ENCODE measurements at regions not wholly inside any gene's neighbourhood (a gene's known extent, or its start where the extent isn't known, plus 50 kb on each side); places are given as distances from the start of the nearest gene placed in this dataset.
A peak's percentile ranks its signal among the peaks of the same experiment; 100 is the strongest.

DNA sequence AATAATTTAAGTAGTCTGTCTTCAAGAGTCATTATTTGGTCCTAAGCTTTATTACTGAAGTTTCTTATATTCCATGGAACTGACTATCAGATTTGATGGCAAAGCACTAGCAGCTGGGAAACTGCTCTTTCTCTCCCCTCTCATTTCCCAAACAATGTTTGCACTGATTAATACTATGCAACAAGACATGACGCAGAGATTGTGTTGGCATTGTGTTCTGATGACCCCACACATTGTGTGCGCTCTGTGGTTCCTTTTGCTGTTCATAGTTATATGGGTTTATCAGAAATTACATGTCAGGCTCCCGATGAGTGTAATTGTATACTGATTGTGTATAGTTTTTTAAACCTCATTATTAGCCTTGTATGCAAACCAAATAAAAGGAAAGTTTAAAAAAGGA, 331.6 kb upstream of the FANCL start (continued):
- TF ChIP-seq SUPT20H (IDR thresholded peaks at IDR 0.05; ENCODE audit: borderline replicate concordance, control insufficient read depth, low read depth, low read length) = no peak
- TF ChIP-seq MYC (IDR thresholded peaks at IDR 0.05; ENCODE audit: insufficient read depth, insufficient read length, insufficient replicate concordance, low read length, severe bottlenecking) = no peak
- TF ChIP-seq, protein P1, sequence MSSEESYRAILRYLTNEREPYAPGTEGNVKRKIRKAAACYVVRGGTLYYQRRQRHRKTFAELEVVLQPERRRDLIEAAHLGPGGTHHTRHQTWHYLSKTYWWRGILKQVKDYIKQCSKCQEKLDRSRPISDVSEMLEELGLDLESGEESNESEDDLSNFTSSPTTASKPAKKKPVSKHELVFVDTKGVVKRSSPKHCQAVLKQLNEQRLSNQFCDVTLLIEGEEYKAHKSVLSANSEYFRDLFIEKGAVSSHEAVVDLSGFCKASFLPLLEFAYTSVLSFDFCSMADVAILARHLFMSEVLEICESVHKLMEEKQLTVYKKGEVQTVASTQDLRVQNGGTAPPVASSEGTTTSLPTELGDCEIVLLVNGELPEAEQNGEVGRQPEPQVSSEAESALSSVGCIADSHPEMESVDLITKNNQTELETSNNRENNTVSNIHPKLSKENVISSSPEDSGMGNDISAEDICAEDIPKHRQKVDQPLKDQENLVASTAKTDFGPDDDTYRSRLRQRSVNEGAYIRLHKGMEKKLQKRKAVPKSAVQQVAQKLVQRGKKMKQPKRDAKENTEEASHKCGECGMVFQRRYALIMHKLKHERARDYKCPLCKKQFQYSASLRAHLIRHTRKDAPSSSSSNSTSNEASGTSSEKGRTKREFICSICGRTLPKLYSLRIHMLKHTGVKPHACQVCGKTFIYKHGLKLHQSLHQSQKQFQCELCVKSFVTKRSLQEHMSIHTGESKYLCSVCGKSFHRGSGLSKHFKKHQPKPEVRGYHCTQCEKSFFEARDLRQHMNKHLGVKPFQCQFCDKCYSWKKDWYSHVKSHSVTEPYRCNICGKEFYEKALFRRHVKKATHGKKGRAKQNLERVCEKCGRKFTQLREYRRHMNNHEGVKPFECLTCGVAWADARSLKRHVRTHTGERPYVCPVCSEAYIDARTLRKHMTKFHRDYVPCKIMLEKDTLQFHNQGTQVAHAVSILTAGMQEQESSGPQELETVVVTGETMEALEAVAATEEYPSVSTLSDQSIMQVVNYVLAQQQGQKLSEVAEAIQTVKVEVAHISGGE (CRISPR knock-in tag; IDR thresholded peaks at IDR 0.05) = no peak
- TF ChIP-seq CHD4 (IDR thresholded peaks at IDR 0.05) = no peak
- TF ChIP-seq, protein P2, sequence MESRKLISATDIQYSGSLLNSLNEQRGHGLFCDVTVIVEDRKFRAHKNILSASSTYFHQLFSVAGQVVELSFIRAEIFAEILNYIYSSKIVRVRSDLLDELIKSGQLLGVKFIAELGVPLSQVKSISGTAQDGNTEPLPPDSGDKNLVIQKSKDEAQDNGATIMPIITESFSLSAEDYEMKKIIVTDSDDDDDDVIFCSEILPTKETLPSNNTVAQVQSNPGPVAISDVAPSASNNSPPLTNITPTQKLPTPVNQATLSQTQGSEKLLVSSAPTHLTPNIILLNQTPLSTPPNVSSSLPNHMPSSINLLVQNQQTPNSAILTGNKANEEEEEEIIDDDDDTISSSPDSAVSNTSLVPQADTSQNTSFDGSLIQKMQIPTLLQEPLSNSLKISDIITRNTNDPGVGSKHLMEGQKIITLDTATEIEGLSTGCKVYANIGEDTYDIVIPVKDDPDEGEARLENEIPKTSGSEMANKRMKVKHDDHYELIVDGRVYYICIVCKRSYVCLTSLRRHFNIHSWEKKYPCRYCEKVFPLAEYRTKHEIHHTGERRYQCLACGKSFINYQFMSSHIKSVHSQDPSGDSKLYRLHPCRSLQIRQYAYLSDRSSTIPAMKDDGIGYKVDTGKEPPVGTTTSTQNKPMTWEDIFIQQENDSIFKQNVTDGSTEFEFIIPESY (IDR thresholded peaks at IDR 0.05) = no peak

DNA sequence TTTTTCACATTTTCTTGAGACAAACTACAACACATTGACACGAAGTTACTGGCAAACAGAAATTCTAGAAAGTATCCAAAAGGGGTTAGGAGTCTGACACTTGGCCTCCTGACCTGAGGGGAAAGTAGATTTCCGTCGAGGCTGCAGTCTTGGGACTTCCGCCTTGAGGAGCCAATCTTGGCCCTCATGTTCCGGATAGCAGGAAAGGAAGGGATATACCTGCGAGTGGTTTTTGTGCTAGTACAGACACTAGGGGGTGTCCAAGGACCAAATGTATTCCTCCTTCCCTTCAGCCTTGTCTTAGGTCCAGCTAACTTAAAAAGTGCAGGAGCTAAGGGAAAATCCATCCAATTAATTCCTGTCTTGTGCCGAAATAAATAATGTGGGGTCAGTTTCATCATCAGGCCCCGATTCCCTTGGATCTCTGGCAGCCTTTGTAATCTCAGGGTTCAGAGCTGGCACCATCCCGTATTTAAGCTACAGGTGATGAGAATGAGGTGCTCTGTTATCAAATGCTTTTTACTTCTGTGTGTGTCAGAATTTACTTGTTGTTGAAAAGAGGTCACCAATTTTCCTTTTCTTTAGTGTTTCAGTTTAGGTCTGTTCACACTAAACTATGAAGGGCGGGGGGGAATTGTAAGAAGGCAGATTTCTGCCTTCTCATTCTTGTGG, 330.2 kb upstream of the FANCL start:
- Histone ChIP-seq H3K27ac (ENCODE audit: control insufficient read depth, insufficient read depth) (no peak overlapping the region), H3K36me3 (ENCODE audit: control insufficient read depth in 2 of 2, insufficient read depth in 2 of 2, low read length in 1 of 2) (no peaks in the 10 kb centered on the region), H3K4me1 (ENCODE audit: control insufficient read depth, insufficient read depth, low read length) (no peaks in the 10 kb centered on the region), H3K79me2 (ENCODE audit: control insufficient read depth, insufficient read depth, low read length) (no peaks in the 10 kb centered on the region), H2AFZ (ENCODE audit: control insufficient read depth, low read depth, low read length) (peak overlapping the region; percentile 77), H3K9ac (ENCODE audit: control insufficient read depth, insufficient read depth, low read length) (no peak overlapping the region), H3K4me2 (ENCODE audit: control insufficient read depth, insufficient read depth) (no peak overlapping the region), H3K27me3 (replicated peaks in 1 of 2; ENCODE audit: control insufficient read depth in 2 of 2, insufficient read depth in 2 of 2, low read length in 1 of 2) (no peaks in the 10 kb centered on the region), H3K9me3 (replicated peaks; ENCODE audit: control insufficient read depth, insufficient read depth, low read length) (no peaks in the 10 kb centered on the region), H4K20me1 (ENCODE audit: control insufficient read depth, insufficient read depth) (no peaks in the 10 kb centered on the region), H3K4me3 (no peak overlapping the region)
- ChIA-PET POLR2A (no interaction called here), RAD21 (ENCODE audit: unreplicated experiment) (interaction anchor here (0.9 to 1.7 kb wide), 2 partner anchors 301 to 666 kb away, joined by 6 read pairs; no protein-coding TSS in a partner anchor), CTCF (interaction anchor here (0.7 to 1.5 kb wide), 12 partner anchors 9 to 1013 kb away, joined by 3 to 6 read pairs (median 3); no protein-coding TSS in a partner anchor), SMC1A (ENCODE audit: uncharacterized antibody, unreplicated experiment) (interaction anchor here (1.1 to 1.2 kb wide), 4 partner anchors 109 to 666 kb away, joined by 3 to 4 read pairs (median 4); no protein-coding TSS in a partner anchor)
- ATAC-seq (peak; percentile 95), FAIRE-seq (peak; percentile 92), DNase-seq (ENCODE audit: low read depth, low spot score) (peak; percentile 7)
- intact Hi-C loops (cut with micrococcal nuclease; ENCODE audit: unreplicated experiment) = loop anchor here (5.0 kb wide), 1 partner anchor 306 kb away; no protein-coding TSS in a partner anchor
- in situ Hi-C loops (cut with MboI) = no loop called here
- WGBS (ENCODE audit: insufficient coverage, insufficient replicate concordance, low lambda C conversion rate, missing lambda C conversion rate) = 20% methylated on average over 10 of the region's 10 CpGs
- BruUV-seq (replicated peaks) = no TSS peak
- TF ChIP-seq, protein P3, sequence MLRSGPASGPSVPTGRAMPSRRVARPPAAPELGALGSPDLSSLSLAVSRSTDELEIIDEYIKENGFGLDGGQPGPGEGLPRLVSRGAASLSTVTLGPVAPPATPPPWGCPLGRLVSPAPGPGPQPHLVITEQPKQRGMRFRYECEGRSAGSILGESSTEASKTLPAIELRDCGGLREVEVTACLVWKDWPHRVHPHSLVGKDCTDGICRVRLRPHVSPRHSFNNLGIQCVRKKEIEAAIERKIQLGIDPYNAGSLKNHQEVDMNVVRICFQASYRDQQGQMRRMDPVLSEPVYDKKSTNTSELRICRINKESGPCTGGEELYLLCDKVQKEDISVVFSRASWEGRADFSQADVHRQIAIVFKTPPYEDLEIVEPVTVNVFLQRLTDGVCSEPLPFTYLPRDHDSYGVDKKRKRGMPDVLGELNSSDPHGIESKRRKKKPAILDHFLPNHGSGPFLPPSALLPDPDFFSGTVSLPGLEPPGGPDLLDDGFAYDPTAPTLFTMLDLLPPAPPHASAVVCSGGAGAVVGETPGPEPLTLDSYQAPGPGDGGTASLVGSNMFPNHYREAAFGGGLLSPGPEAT (IDR thresholded peaks at IDR 0.05; ENCODE audit: low read depth) = no peak
- TF ChIP-seq, protein P4, sequence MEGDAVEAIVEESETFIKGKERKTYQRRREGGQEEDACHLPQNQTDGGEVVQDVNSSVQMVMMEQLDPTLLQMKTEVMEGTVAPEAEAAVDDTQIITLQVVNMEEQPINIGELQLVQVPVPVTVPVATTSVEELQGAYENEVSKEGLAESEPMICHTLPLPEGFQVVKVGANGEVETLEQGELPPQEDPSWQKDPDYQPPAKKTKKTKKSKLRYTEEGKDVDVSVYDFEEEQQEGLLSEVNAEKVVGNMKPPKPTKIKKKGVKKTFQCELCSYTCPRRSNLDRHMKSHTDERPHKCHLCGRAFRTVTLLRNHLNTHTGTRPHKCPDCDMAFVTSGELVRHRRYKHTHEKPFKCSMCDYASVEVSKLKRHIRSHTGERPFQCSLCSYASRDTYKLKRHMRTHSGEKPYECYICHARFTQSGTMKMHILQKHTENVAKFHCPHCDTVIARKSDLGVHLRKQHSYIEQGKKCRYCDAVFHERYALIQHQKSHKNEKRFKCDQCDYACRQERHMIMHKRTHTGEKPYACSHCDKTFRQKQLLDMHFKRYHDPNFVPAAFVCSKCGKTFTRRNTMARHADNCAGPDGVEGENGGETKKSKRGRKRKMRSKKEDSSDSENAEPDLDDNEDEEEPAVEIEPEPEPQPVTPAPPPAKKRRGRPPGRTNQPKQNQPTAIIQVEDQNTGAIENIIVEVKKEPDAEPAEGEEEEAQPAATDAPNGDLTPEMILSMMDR (IDR thresholded peaks at IDR 0.05 in 2 of 3, conservative IDR thresholded peaks at IDR 0.05 in 1 of 3; ENCODE audit: control insufficient read depth in 2 of 3, extremely low read depth in 1 of 3, insufficient read depth in 1 of 3, low read depth in 3 of 3, low read length in 3 of 3) = peak; percentile 57 to 69 (median 64)
- TF ChIP-seq STAT1 (conservative IDR thresholded peaks at IDR 0.05) = no peak
- peak; percentile 26; the same call in 1 of the 2 replicates for TF ChIP-seq RUNX3 (IDR thresholded peaks at IDR 0.05; ENCODE audit: low read length)
- no peak for TF ChIP-seq CBX3 (IDR thresholded peaks at IDR 0.05; ENCODE audit: borderline replicate concordance, low read depth)
- no peak for TF ChIP-seq CREM (IDR thresholded peaks at IDR 0.05; ENCODE audit: low read depth)
- no peak for TF ChIP-seq TCF12 (IDR thresholded peaks at IDR 0.05; ENCODE audit: low read depth, low read length)

Measured in GM12878 (cell line).